Heart left ventricle (tissue), 13 donors: ENCODE measurements at regions not wholly inside any gene's neighbourhood (a gene's known extent, or its start where the extent isn't known, plus 50 kb on each side); places are given as distances from the start of the nearest gene placed in this dataset.

ENCODE experiments used
- POLR2A ChIP-seq, 2 donors: fragments of 450-650 bp; IDR thresholded peaks; one replicate each; pipeline ENCODE4 v1.6.1; 2017; ENCODE audit warnings: antibody characterized with exemption in 2 of 2, mild to moderate bottlenecking in 2 of 2, moderate library complexity in 2 of 2
- TF ChIP-seq, protein P1 (sequence below), 12 donors: fragments of 200-600 bp; sonication (generic) in 4 of 12; IDR thresholded peaks; one replicate each; pipeline versions ENCODE4 v1.5.0 to v1.8.0; 2018 to 2022; ENCODE audit warnings: antibody characterized with exemption in 12 of 12, mild to moderate bottlenecking in 5 of 12
- donor health status: ischemic (EF 13 %, LVEDD 7.1; RV severe dilation, severe dysfunction).
- donor health status: DM: no; HTN: yes; CAD: no.
- donor health status: DM: no; HTN: no; CAD: no.
- donor health status: ischemic (EF 25% LVEDD 6.9; RV normal size, moderate dysfunction).
- donor health status: ischemic (EF 25% LVEDD 5.7; RV mildly dilated, moderate dysfunction).
- donor health status: ischemic (EF 35%, LVEDD 5.7; RV mildly dilated, moderate dysfunction).
- donor health status: nonischemic (EF 11% LVEDD 7.7; RV severe dilation, severe dysfunction).
- donor health status: DM: yes; HTN: yes; CAD: no.
- donor health status: PGD.
- donor health status: ischemic (EF 29% LVEDD 5.4; RV normal size, mild dysfunction).
- donor health status: nonischemic (EF 23%, LVEDD 6.1; RV moderate dilation, normal function).

GRCh38 chr2:221112744-221113143 is 459.4 kb downstream of the EPHA4 start:
- TF ChIP-seq, protein P1, sequence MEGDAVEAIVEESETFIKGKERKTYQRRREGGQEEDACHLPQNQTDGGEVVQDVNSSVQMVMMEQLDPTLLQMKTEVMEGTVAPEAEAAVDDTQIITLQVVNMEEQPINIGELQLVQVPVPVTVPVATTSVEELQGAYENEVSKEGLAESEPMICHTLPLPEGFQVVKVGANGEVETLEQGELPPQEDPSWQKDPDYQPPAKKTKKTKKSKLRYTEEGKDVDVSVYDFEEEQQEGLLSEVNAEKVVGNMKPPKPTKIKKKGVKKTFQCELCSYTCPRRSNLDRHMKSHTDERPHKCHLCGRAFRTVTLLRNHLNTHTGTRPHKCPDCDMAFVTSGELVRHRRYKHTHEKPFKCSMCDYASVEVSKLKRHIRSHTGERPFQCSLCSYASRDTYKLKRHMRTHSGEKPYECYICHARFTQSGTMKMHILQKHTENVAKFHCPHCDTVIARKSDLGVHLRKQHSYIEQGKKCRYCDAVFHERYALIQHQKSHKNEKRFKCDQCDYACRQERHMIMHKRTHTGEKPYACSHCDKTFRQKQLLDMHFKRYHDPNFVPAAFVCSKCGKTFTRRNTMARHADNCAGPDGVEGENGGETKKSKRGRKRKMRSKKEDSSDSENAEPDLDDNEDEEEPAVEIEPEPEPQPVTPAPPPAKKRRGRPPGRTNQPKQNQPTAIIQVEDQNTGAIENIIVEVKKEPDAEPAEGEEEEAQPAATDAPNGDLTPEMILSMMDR (IDR thresholded peaks at IDR 0.05) = no peak
- TF ChIP-seq POLR2A (IDR thresholded peaks at IDR 0.05) = no peak
